BE2C (cell line): ENCODE measurements at regions not wholly inside any gene's neighbourhood (a gene's known extent, or its start where the extent isn't known, plus 50 kb on each side); places are given as distances from the start of the nearest gene placed in this dataset.

Source experiments
- DNase-seq: peaks from one replicate; pipeline ENCODE4 v3.0.0-alpha.2; 2020
- H3K27me3 ChIP-seq: fragments of 250-450 bp; sonication (Bioruptor Pico); 2 replicates; pipeline ENCODE4 v1.5.1; 2020; ENCODE audit warnings: mild to moderate bottlenecking
- H3K36me3 ChIP-seq: fragments of 250-450 bp; sonication (Bioruptor Pico); 2 replicates; pipeline ENCODE4 v1.5.1; 2020; ENCODE audit warnings: mild to moderate bottlenecking
- H3K4me1 ChIP-seq: fragments of 250-450 bp; sonication (Bioruptor Pico); 2 replicates; pipeline ENCODE4 v1.5.1; 2020
- H3K4me3 ChIP-seq: 2 replicates; pipeline ENCODE4 v1.5.1; 2011; ENCODE audit warnings: low read depth, low read length
- H3K9me3 ChIP-seq: fragments of 250-450 bp; sonication (Bioruptor Pico); 2 replicates; pipeline ENCODE4 v1.5.1; 2020
- TF ChIP-seq, protein P1 (sequence below): IDR thresholded peaks from 2 replicates; pipeline ENCODE4 v1.5.1; 2012; ENCODE audit warnings: mild to moderate bottlenecking, low read depth, low read length

DNA sequence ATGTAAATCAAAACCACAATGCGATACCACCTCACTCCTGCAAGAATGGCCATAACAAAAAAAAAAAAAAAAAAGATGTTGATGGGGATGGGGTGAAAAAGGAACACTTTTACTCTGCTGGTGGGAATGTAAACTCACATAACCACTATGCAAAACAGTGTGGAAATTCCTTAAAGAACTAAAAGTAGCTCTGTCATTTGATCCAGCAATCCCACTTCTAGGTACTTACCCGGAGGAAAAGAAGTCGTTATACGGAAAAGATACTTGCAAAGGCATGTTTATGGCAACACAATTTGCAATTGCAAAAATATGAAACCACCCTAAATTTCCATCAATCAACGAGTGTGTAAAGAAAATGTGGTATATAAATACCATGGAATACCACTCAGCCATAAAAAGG, 205.0 kb downstream of the TENT4A start:
- Histone ChIP-seq H3K4me3 (no peak overlapping the region), H3K36me3 (no peaks in the 10 kb centered on the region), H3K9me3 (no peaks in the 10 kb centered on the region), H3K4me1 (no peaks in the 10 kb centered on the region), H3K27me3 (peaks cover 3% of the 10 kb centered on the region; the same call in 1 of the 2 replicates)
- DNase-seq, result no peak
- TF ChIP-seq, protein P1, sequence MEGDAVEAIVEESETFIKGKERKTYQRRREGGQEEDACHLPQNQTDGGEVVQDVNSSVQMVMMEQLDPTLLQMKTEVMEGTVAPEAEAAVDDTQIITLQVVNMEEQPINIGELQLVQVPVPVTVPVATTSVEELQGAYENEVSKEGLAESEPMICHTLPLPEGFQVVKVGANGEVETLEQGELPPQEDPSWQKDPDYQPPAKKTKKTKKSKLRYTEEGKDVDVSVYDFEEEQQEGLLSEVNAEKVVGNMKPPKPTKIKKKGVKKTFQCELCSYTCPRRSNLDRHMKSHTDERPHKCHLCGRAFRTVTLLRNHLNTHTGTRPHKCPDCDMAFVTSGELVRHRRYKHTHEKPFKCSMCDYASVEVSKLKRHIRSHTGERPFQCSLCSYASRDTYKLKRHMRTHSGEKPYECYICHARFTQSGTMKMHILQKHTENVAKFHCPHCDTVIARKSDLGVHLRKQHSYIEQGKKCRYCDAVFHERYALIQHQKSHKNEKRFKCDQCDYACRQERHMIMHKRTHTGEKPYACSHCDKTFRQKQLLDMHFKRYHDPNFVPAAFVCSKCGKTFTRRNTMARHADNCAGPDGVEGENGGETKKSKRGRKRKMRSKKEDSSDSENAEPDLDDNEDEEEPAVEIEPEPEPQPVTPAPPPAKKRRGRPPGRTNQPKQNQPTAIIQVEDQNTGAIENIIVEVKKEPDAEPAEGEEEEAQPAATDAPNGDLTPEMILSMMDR, result no peak

DNA sequence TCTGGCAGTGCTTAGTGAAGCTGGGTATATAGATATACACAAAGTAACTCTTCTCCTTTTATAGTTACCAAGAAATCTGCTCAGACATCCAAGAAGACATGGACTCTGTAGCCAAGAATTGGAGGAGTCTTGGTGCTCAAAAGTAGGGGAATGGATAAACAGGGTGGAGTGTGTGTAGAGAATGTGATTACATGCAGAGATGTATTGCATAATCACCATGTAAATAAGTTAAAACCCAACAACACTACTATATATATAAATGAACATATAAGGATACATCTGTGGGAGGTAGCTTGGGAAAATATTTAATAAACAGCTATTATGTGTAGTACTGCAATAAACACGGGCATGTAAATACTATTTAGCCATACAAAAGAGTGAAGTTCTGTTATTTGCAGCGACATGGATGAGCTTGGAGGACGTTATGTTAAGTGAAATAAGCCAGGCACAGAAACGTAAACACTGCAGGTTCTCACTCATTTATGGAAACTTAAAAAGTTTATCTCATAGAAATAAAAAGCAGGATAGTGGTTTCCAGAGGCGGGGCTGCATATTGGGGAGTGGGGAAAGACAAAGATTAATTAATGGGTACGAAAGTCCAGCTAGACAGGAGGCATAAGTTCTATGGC, 207.5 kb downstream of the TENT4A start:
- peaks cover 3% of the 10 kb centered on the region; the same call in 1 of the 2 replicates for H3K27me3 ChIP-seq
- no peaks in the 10 kb centered on the region for H3K9me3 ChIP-seq
- TF ChIP-seq, protein P1, result no peak
- no peaks in the 10 kb centered on the region for H3K4me1 ChIP-seq
- no peaks in the 10 kb centered on the region for H3K36me3 ChIP-seq
- no peak for DNase-seq
- no peak overlapping the region for H3K4me3 ChIP-seq

DNA sequence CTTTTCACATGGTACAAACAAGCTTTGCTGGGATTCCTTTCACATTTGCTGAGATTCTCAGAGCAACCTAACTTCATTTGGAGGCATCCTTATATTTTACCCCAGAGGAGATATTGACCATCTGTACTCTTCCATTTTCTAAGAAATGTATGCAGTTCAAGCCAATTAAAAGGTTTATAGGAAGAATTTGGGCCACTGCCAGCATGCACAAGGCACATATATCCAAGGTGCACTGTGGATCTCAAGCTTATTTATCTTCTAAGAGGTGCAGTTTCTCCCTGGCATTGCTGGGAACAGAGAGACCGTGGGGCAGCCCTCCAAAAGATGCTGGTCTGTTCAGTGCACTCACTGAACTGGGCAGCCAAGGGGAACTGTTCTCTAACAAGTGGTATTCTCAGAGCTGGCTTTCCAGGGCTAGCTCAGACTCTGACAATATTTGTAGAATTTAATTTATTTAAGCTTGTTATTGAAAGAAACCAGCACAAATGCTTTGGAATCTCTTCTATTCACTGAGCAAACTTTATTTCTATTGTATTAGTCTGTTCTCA, 213.3 kb downstream of the TENT4A start:
- H3K36me3 ChIP-seq, result no peaks in the 10 kb centered on the region
- H3K9me3 ChIP-seq, result no peaks in the 10 kb centered on the region
- no peak overlapping the region for H3K4me3 ChIP-seq
- TF ChIP-seq, protein P1, result no peak
- no peak for DNase-seq
- H3K27me3 ChIP-seq, result no peaks in the 10 kb centered on the region
- H3K4me1 ChIP-seq, result no peaks in the 10 kb centered on the region

DNA sequence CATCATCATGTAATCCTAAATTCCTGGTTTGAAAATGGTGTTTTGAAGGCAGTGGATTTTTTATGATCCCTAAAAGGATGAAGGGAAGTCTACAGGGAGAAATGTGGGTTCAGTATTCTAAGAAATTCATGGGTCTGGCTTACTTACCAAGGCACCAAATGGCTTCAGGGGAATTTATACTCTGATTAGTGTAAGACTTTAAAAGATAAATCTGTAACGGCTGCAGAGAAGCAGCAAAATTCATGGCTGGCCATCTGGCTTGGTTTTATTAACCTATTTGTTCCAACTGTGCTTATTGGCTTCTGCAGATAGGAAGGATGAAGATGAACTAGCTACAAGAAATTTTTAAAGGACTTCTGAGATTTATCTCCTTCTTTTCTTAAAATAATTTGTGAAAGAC, 222.8 kb downstream of the TENT4A start:
- H3K36me3 ChIP-seq, result no peaks in the 10 kb centered on the region
- TF ChIP-seq, protein P1, result no peak
- DNase-seq, result no peak
- H3K27me3 ChIP-seq, result no peaks in the 10 kb centered on the region
- no peak overlapping the region for H3K4me3 ChIP-seq
- H3K4me1 ChIP-seq, result no peaks in the 10 kb centered on the region
- no peaks in the 10 kb centered on the region for H3K9me3 ChIP-seq

DNA sequence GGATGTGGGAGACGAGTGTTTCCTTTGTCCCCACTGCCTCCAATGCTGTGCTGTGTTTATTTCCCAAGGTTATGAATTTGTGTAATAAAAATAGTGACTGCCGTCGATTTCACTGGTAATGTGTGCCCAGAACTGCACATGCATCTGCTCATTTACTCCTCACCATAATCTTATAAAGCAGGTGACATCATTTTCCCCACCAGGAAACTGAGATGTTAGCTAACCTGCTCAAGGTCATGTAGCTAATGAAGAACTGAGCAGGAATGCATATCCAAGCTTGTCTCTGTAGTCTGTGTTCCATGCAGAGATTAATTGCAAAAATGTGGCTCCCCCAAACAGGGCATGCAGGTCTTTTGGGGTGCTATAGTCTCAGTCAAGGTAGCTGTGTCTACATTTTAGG, 224.4 kb downstream of the TENT4A start:
- Histone ChIP-seq H3K36me3 (no peaks in the 10 kb centered on the region), H3K27me3 (no peaks in the 10 kb centered on the region), H3K9me3 (no peaks in the 10 kb centered on the region), H3K4me3 (no peak overlapping the region), H3K4me1 (no peaks in the 10 kb centered on the region)
- TF ChIP-seq, protein P1, result no peak
- no peak for DNase-seq

DNA sequence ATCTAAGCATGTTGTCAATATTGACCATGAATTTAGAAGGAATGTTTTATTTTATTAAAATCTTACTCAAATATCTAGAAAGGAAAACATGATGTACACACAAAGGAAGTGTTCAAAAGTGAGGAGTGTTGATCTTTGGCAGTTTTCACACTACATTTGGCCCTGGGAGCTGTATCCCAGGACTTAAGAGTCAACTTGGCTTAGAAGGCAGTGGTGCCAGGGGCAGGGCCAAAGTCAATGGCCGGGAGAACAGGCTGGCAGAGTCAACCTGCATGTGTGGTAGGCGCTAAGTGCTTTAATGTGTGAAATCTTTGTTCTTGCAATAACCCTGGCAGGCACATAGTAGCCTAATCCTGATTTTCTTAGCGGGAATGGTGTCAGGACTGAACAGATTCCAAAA, 228.4 kb downstream of the TENT4A start:
- TF ChIP-seq, protein P1, result no peak
- no peaks in the 10 kb centered on the region for H3K4me1 ChIP-seq
- H3K9me3 ChIP-seq, result no peaks in the 10 kb centered on the region
- no peak overlapping the region for H3K4me3 ChIP-seq
- no peak for DNase-seq
- no peaks in the 10 kb centered on the region for H3K36me3 ChIP-seq
- H3K27me3 ChIP-seq, result no peaks in the 10 kb centered on the region
